K562 (cell line): ENCODE measurements at regions not wholly inside any gene's neighbourhood (a gene's known extent, or its start where the extent isn't known, plus 50 kb on each side); places are given as distances from the start of the nearest gene placed in this dataset.

Experiments
- KLF13 ChIP-seq: fragments of 450-650 bp; IDR thresholded peaks from 2 replicates; pipeline ENCODE4 v1.6.1; 2016; ENCODE audit warnings: missing genetic modification characterization, low read depth, mild to moderate bottlenecking, missing compliant biosample characterization, moderate library complexity, borderline replicate concordance
- SREBF2 ChIP-seq: sonication (generic); formaldehyde crosslinking; IDR thresholded peaks from 2 replicates; pipeline ENCODE4 v1.4.0; 2020; ENCODE audit warnings: mild to moderate bottlenecking, missing genetic modification reagents
- TF ChIP-seq, protein P1 (sequence below): fragments of 450-650 bp; IDR thresholded peaks from 2 replicates; pipeline ENCODE4 v1.6.1; 2016; ENCODE audit warnings: mild to moderate bottlenecking, moderate library complexity
- TF ChIP-seq, protein P2 (sequence below): fragments of 250-450 bp; sonication (Bioruptor Pico); IDR thresholded peaks from 2 replicates; pipeline ENCODE4 v1.8.0; 2022; ENCODE audit warnings: moderate library complexity, mild to moderate bottlenecking, inconsistent platforms
- TF ChIP-seq, protein P3 (sequence below): fragments of 250-450 bp; sonication (Bioruptor Pico); IDR thresholded peaks from 2 replicates; pipeline ENCODE4 v1.8.0; 2022; ENCODE audit warnings: inconsistent platforms, mild to moderate bottlenecking, moderate library complexity, borderline replicate concordance

DNA sequence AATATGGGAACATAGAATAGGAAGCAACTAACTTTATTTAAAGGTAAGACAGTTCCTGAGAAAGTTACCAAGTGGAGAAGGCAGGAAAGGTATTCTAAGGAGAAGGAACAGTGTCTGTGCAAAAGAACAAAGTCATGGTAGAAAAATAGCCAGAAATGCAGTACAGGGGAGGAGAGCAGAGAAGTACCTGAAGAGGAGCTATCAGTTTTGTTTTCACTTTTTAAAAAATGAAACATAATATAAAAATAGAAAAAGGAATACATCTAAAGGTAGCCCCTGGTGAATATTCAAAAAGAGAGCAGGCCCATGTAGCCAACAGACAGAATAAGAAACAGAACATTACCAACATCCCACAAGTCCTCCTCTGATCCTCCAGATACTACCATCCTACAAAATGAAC lies 408.7 kb downstream of the ADAMTS20 start (continued):
- TF ChIP-seq, protein P1, sequence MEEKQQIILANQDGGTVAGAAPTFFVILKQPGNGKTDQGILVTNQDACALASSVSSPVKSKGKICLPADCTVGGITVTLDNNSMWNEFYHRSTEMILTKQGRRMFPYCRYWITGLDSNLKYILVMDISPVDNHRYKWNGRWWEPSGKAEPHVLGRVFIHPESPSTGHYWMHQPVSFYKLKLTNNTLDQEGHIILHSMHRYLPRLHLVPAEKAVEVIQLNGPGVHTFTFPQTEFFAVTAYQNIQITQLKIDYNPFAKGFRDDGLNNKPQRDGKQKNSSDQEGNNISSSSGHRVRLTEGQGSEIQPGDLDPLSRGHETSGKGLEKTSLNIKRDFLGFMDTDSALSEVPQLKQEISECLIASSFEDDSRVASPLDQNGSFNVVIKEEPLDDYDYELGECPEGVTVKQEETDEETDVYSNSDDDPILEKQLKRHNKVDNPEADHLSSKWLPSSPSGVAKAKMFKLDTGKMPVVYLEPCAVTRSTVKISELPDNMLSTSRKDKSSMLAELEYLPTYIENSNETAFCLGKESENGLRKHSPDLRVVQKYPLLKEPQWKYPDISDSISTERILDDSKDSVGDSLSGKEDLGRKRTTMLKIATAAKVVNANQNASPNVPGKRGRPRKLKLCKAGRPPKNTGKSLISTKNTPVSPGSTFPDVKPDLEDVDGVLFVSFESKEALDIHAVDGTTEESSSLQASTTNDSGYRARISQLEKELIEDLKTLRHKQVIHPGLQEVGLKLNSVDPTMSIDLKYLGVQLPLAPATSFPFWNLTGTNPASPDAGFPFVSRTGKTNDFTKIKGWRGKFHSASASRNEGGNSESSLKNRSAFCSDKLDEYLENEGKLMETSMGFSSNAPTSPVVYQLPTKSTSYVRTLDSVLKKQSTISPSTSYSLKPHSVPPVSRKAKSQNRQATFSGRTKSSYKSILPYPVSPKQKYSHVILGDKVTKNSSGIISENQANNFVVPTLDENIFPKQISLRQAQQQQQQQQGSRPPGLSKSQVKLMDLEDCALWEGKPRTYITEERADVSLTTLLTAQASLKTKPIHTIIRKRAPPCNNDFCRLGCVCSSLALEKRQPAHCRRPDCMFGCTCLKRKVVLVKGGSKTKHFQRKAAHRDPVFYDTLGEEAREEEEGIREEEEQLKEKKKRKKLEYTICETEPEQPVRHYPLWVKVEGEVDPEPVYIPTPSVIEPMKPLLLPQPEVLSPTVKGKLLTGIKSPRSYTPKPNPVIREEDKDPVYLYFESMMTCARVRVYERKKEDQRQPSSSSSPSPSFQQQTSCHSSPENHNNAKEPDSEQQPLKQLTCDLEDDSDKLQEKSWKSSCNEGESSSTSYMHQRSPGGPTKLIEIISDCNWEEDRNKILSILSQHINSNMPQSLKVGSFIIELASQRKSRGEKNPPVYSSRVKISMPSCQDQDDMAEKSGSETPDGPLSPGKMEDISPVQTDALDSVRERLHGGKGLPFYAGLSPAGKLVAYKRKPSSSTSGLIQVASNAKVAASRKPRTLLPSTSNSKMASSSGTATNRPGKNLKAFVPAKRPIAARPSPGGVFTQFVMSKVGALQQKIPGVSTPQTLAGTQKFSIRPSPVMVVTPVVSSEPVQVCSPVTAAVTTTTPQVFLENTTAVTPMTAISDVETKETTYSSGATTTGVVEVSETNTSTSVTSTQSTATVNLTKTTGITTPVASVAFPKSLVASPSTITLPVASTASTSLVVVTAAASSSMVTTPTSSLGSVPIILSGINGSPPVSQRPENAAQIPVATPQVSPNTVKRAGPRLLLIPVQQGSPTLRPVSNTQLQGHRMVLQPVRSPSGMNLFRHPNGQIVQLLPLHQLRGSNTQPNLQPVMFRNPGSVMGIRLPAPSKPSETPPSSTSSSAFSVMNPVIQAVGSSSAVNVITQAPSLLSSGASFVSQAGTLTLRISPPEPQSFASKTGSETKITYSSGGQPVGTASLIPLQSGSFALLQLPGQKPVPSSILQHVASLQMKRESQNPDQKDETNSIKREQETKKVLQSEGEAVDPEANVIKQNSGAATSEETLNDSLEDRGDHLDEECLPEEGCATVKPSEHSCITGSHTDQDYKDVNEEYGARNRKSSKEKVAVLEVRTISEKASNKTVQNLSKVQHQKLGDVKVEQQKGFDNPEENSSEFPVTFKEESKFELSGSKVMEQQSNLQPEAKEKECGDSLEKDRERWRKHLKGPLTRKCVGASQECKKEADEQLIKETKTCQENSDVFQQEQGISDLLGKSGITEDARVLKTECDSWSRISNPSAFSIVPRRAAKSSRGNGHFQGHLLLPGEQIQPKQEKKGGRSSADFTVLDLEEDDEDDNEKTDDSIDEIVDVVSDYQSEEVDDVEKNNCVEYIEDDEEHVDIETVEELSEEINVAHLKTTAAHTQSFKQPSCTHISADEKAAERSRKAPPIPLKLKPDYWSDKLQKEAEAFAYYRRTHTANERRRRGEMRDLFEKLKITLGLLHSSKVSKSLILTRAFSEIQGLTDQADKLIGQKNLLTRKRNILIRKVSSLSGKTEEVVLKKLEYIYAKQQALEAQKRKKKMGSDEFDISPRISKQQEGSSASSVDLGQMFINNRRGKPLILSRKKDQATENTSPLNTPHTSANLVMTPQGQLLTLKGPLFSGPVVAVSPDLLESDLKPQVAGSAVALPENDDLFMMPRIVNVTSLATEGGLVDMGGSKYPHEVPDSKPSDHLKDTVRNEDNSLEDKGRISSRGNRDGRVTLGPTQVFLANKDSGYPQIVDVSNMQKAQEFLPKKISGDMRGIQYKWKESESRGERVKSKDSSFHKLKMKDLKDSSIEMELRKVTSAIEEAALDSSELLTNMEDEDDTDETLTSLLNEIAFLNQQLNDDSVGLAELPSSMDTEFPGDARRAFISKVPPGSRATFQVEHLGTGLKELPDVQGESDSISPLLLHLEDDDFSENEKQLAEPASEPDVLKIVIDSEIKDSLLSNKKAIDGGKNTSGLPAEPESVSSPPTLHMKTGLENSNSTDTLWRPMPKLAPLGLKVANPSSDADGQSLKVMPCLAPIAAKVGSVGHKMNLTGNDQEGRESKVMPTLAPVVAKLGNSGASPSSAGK, result no peak
- TF ChIP-seq, protein P2, sequence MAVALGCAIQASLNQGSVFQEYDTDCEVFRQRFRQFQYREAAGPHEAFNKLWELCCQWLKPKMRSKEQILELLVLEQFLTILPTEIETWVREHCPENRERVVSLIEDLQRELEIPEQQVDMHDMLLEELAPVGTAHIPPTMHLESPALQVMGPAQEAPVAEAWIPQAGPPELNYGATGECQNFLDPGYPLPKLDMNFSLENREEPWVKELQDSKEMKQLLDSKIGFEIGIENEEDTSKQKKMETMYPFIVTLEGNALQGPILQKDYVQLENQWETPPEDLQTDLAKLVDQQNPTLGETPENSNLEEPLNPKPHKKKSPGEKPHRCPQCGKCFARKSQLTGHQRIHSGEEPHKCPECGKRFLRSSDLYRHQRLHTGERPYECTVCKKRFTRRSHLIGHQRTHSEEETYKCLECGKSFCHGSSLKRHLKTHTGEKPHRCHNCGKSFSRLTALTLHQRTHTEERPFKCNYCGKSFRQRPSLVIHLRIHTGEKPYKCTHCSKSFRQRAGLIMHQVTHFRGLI (CRISPR knock-in tag), result no peak
- TF ChIP-seq SREBF2 (CRISPR knock-in tag), result no peak
- TF ChIP-seq, protein P3, sequence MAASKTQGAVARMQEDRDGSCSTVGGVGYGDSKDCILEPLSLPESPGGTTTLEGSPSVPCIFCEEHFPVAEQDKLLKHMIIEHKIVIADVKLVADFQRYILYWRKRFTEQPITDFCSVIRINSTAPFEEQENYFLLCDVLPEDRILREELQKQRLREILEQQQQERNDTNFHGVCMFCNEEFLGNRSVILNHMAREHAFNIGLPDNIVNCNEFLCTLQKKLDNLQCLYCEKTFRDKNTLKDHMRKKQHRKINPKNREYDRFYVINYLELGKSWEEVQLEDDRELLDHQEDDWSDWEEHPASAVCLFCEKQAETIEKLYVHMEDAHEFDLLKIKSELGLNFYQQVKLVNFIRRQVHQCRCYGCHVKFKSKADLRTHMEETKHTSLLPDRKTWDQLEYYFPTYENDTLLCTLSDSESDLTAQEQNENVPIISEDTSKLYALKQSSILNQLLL (CRISPR knock-in tag), result no peak
- TF ChIP-seq KLF13 (tag), result no peak
- TF ChIP-seq, all 486 proteins: peak for 0
